ENCODE measurements at regions not wholly inside any gene's neighbourhood (a gene's known extent, or its start where the extent isn't known, plus 50 kb on each side); places are given as distances from the start of the nearest gene placed in this dataset.
"Not testable (repeated sequence)": the region's sequence is repeated elsewhere in the genome, so short reads cannot be mapped to it uniquely, and the experiment has no call there.

DNA sequence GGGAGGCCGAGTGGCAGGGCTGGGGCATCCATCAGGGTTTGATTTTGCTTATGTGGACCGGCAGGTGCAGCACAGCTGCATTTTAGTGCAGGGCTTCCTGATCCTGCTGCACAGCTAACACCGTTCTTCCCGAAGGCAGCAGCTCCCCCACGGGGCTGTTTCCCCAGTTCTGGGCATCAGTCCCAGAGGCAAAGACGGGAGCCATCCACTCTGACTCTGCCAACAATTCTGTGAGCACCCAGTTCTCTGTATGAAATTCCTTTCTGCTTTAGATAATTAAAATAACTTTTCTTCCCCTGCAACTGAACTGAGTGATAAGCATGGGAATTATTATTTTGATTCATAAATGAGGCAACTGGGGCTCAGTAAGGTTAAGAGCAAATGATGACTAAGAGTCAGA, 262.9 kb upstream of the ATP10A start:
- Histone ChIP-seq H3K27ac (ENCODE audit: low read length) (no peak overlapping the region), H2AFZ (ENCODE audit: low read depth, low read length) (no peak overlapping the region), H3K9ac (ENCODE audit: low read length) (no peak overlapping the region), H3K79me2 (ENCODE audit: low read length) (no peaks in the 10 kb centered on the region), H3K36me3 (replicated peaks; ENCODE audit: low read depth, low read length) (no peaks in the 10 kb centered on the region), H3K27me3 (ENCODE audit: low read depth, low read length) (no peaks in the 10 kb centered on the region), H4K20me1 (ENCODE audit: insufficient read depth, low read length) (no peaks in the 10 kb centered on the region), H3K4me3 (ENCODE audit: low read length) (no peak overlapping the region), H3K4me1 (ENCODE audit: low read length) (no peaks in the 10 kb centered on the region), H3K9me3 (ENCODE audit: insufficient read depth, low read length) (no peaks in the 10 kb centered on the region), H3K4me2 (ENCODE audit: low read length) (no peak overlapping the region)
- TF ChIP-seq, protein P1, sequence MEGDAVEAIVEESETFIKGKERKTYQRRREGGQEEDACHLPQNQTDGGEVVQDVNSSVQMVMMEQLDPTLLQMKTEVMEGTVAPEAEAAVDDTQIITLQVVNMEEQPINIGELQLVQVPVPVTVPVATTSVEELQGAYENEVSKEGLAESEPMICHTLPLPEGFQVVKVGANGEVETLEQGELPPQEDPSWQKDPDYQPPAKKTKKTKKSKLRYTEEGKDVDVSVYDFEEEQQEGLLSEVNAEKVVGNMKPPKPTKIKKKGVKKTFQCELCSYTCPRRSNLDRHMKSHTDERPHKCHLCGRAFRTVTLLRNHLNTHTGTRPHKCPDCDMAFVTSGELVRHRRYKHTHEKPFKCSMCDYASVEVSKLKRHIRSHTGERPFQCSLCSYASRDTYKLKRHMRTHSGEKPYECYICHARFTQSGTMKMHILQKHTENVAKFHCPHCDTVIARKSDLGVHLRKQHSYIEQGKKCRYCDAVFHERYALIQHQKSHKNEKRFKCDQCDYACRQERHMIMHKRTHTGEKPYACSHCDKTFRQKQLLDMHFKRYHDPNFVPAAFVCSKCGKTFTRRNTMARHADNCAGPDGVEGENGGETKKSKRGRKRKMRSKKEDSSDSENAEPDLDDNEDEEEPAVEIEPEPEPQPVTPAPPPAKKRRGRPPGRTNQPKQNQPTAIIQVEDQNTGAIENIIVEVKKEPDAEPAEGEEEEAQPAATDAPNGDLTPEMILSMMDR (IDR thresholded peaks at IDR 0.05; ENCODE audit: low read depth, low read length) = no peak
- no peak for TF ChIP-seq EZH2phosphoT487 (IDR thresholded peaks at IDR 0.05; ENCODE audit: low read depth)

DNA sequence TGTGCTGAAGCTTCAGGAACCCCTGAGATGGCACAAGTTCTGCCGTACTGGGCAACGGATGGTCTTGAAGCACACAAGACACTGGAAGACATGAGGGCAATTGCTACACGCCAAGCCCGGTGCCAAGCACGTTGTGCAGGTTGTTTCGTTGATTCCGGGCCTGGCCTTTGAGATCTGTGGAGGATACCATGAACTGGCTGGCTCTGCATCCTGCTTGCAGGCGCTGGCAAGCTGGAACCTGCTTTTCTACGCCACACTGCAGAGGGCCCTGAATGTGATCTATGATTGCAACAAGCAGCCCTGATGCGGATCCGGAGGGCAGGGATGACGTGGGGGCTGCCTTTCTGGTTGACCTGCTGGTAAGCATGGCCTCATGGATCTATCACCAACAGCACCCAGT, 262.5 kb upstream of the ATP10A start:
- Histone ChIP-seq H3K36me3 (replicated peaks; ENCODE audit: low read depth, low read length) (no peaks in the 10 kb centered on the region), H3K4me1 (ENCODE audit: low read length) (no peaks in the 10 kb centered on the region), H3K4me2 (ENCODE audit: low read length) (no peak overlapping the region), H4K20me1 (ENCODE audit: insufficient read depth, low read length) (no peaks in the 10 kb centered on the region), H3K27me3 (ENCODE audit: low read depth, low read length) (no peaks in the 10 kb centered on the region), H3K27ac (ENCODE audit: low read length) (no peak overlapping the region), H3K9me3 (ENCODE audit: insufficient read depth, low read length) (no peaks in the 10 kb centered on the region), H2AFZ (ENCODE audit: low read depth, low read length) (no peak overlapping the region), H3K79me2 (ENCODE audit: low read length) (no peaks in the 10 kb centered on the region), H3K9ac (ENCODE audit: low read length) (no peak overlapping the region), H3K4me3 (ENCODE audit: low read length) (no peak overlapping the region)
- no peak for TF ChIP-seq EZH2phosphoT487 (IDR thresholded peaks at IDR 0.05; ENCODE audit: low read depth)
- TF ChIP-seq, protein P1 (IDR thresholded peaks at IDR 0.05; ENCODE audit: low read depth, low read length) = no peak

DNA sequence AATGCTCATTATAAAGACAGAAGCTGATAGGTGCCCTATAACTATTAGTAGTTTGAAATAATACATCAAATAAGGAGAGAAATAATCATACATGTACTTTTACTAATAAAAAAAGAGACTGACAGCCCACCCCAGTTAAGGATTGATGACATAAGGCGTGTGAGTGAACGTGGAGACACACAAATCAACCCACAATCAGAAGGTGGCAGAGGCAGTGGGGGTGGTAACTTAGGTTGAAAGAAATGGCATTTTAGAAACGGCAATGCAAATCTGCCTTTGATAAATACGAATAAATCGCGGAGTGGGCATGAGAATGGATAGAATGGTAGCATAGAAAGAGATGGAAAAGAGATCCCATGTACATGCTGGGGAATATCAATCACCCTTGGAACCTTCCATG, 256.2 kb upstream of the ATP10A start:
- H3K36me3 ChIP-seq (replicated peaks; ENCODE audit: low read depth, low read length) = no peaks in the 10 kb centered on the region
- no peaks in the 10 kb centered on the region for H4K20me1 ChIP-seq (ENCODE audit: insufficient read depth, low read length)
- no peak overlapping the region for H2AFZ ChIP-seq (ENCODE audit: low read depth, low read length)
- H3K9me3 ChIP-seq (ENCODE audit: insufficient read depth, low read length) = no peaks in the 10 kb centered on the region
- no peaks in the 10 kb centered on the region for H3K4me1 ChIP-seq (ENCODE audit: low read length)
- H3K4me2 ChIP-seq (ENCODE audit: low read length) = no peak overlapping the region
- no peak overlapping the region for H3K9ac ChIP-seq (ENCODE audit: low read length)
- no peak overlapping the region for H3K4me3 ChIP-seq (ENCODE audit: low read length)
- H3K27me3 ChIP-seq (ENCODE audit: low read depth, low read length) = no peaks in the 10 kb centered on the region
- TF ChIP-seq, protein P1 (IDR thresholded peaks at IDR 0.05; ENCODE audit: low read depth, low read length) = no peak
- TF ChIP-seq EZH2phosphoT487 (IDR thresholded peaks at IDR 0.05; ENCODE audit: low read depth) = no peak
- no peaks in the 10 kb centered on the region for H3K79me2 ChIP-seq (ENCODE audit: low read length)
- no peak overlapping the region for H3K27ac ChIP-seq (ENCODE audit: low read length)

DNA sequence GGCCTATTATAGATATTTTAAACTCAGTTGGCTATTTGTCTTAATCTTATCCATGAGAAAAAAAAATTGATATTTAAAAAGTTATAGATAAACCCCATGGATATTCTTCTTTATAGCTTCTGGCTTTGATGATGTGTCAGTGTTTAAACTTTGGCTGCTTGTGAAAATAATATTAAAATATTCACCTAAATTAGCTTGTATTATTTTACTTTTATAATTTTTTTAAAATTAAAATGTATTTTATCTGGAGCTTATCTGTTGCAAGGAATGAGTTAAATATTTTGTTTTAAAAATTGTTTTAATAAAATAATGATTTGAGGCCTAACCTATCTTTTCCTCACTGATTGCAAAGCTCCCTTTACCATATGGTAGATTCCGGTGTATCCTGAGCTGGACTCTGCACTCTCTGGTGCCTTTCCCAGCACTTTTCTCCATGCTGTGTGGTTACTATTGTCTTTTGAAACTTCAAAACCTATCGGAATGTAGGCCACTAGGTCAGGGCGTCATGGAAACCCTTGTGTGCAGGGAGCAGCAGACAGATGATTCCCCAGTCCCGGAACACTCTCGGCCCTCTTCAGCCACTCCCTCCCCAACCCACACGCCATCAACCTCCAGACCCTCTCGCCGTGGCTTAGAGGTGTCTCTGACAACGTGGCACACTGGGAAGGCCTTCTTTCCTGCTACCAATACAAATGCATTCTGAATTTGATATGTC, 252.3 kb upstream of the ATP10A start:
- H3K4me1 ChIP-seq (ENCODE audit: low read length) = no peaks in the 10 kb centered on the region
- no peak overlapping the region for H3K4me2 ChIP-seq (ENCODE audit: low read length)

DNA sequence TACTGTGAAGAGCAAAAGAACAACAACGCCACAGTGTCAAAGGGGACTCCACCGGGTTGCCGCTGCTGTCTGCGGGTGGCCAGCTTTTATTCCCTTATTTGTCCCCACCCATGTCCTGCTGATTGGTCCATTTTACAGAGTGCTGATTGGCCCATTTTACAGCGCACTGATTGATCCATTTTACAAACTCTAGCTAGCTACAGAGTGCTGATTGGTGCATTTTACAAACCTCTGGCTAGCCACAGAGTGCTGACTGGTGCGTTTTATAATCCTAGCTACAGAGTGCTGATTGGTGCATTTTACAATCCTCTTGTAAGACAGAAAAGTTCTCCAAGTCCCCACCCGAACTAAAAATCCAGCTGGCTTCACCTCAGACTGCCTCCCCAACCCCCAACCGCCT, 251.0 kb upstream of the ATP10A start:
- H3K4me3 ChIP-seq (ENCODE audit: low read length); H3K36me3 ChIP-seq (replicated peaks; ENCODE audit: low read depth, low read length); H3K4me1 ChIP-seq (ENCODE audit: low read length); H3K9me3 ChIP-seq (ENCODE audit: insufficient read depth, low read length); H2AFZ ChIP-seq (ENCODE audit: low read depth, low read length); H3K9ac ChIP-seq (ENCODE audit: low read length); H3K27me3 ChIP-seq (ENCODE audit: low read depth, low read length); H4K20me1 ChIP-seq (ENCODE audit: insufficient read depth, low read length); H3K4me2 ChIP-seq (ENCODE audit: low read length); H3K27ac ChIP-seq (ENCODE audit: low read length); H3K79me2 ChIP-seq (ENCODE audit: low read length): not testable (repeated sequence)

More for the DNA sequence above, 252.3 kb upstream of the ATP10A start:
- H3K4me3 ChIP-seq (ENCODE audit: low read length) = no peak overlapping the region
- no peaks in the 10 kb centered on the region for H3K27me3 ChIP-seq (ENCODE audit: low read depth, low read length)
- H3K36me3 ChIP-seq (replicated peaks; ENCODE audit: low read depth, low read length) = no peaks in the 10 kb centered on the region
- H3K79me2 ChIP-seq (ENCODE audit: low read length) = no peaks in the 10 kb centered on the region
- no peak overlapping the region for H3K27ac ChIP-seq (ENCODE audit: low read length)
- H4K20me1 ChIP-seq (ENCODE audit: insufficient read depth, low read length) = no peaks in the 10 kb centered on the region
- no peaks in the 10 kb centered on the region for H3K9me3 ChIP-seq (ENCODE audit: insufficient read depth, low read length)
- TF ChIP-seq EZH2phosphoT487 (IDR thresholded peaks at IDR 0.05; ENCODE audit: low read depth) = no peak
- TF ChIP-seq, protein P1 (IDR thresholded peaks at IDR 0.05; ENCODE audit: low read depth, low read length) = no peak
- no peak overlapping the region for H2AFZ ChIP-seq (ENCODE audit: low read depth, low read length)
- H3K9ac ChIP-seq (ENCODE audit: low read length) = no peak overlapping the region

All from OCI-LY3 (cell line).